ENCODE measurements at regions not wholly inside any gene's neighbourhood (a gene's known extent, or its start where the extent isn't known, plus 50 kb on each side); places are given as distances from the start of the nearest gene placed in this dataset.
"Not testable (repeated sequence)": the region's sequence is repeated elsewhere in the genome, so short reads cannot be mapped to it uniquely, and the experiment has no call there.

DNA sequence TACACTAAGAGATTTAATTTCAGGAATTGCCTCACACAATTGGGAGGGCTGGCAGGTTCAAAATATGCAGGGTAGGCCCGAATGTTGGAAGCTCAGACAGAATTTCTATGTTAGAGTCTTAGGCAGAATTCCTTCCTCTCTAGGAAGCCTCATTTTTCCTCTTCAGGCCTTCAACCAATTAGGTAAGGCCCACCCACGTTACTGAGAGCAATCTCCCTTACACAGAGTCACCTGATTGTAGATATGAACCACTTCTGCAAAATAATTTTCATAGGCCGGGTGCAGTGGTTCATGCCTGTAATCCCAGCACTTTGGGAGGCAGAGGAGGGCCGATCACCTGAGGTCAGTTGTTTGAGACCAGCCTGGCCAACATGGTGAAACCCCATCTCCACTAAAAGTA lies 50.2 kb upstream of the HIVEP1 start:
- no peak overlapping the region for H3K4me3 Mint-ChIP-seq
- H3K9me3 Mint-ChIP-seq, result no peaks in the 10 kb centered on the region
- no peaks in the 10 kb centered on the region for H3K36me3 Mint-ChIP-seq (ENCODE audit: low read depth)
- no peaks in the 10 kb centered on the region for H3K4me1 Mint-ChIP-seq
- no peaks in the 10 kb centered on the region for H3K27me3 Mint-ChIP-seq
- ATAC-seq (no peak), DNase-seq (no peak)
- no peak overlapping the region for H3K27ac Mint-ChIP-seq

DNA sequence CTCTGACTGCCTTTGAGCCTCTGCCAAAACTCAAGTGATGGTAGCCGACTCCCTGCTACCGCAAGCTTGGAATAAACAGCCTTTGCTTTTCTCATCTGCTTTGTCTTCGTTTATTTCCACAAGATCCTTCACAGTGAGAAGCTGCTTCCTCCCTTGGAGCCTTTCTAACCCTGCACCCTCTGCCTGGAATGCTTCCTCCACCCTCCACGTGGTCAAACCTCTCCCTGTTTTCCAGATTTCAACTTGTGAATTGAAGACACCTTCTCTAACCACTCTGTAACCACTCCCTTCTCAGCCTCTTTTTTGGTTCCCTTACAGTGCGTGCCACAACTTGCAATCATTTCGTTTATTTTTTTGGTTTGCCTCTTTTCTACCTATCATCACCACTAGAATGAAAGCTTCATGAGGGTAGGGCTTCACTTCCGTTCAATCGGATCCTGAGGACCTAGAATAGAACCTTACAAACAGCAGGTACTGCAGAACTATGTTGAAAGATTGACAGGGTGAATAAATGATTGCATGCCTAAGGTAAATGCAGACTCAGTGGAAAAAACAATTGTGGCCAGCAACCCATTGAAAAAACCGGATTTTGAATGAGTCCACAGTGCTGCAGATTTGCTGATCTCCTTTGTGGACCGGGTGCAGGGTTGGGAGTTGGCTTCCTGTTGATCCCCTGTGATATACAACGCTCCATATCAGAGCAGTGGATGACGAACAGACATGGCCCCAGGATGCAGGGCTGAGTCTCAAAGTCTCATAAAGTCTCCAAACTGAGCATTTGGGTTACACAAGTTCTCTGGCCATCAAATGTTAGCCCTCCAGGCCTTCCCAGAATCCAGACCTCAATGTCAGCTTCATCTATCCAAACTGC lies 51.0 kb upstream of the HIVEP1 start:
- no peak overlapping the region for H3K4me3 Mint-ChIP-seq
- DNase-seq (no peak), ATAC-seq (no peak)
- H3K27me3 Mint-ChIP-seq, result no peaks in the 10 kb centered on the region
- no peaks in the 10 kb centered on the region for H3K9me3 Mint-ChIP-seq
- H3K27ac Mint-ChIP-seq, result no peak overlapping the region
- H3K36me3 Mint-ChIP-seq (ENCODE audit: low read depth), result no peaks in the 10 kb centered on the region
- no peaks in the 10 kb centered on the region for H3K4me1 Mint-ChIP-seq

DNA sequence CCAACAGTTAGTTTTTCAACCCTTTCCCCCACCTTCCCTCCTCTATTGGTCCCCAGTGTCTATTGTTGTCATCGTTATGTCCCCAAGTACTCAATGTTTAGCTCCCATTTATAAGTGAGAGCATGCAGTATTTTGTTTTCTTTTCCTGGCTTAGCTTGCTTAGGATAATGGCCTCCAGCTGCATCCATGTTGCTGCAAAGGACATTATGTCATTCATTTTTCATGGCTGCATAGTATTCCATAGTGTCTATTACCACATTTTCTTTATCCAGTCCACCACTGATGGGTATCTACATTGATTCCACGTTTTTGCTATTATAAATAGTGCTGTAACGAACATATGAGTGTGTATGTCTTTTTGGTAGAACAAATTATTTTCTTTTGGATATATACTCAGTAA lies 55.3 kb upstream of the HIVEP1 start:
- H3K4me1 Mint-ChIP-seq, result no peaks in the 10 kb centered on the region
- no peak overlapping the region for H3K4me3 Mint-ChIP-seq
- DNase-seq, result no peak
- ATAC-seq, result no peak
- H3K27me3 Mint-ChIP-seq, result no peaks in the 10 kb centered on the region
- H3K36me3 Mint-ChIP-seq (ENCODE audit: low read depth), result no peaks in the 10 kb centered on the region
- no peaks in the 10 kb centered on the region for H3K9me3 Mint-ChIP-seq
- no peak overlapping the region for H3K27ac Mint-ChIP-seq

DNA sequence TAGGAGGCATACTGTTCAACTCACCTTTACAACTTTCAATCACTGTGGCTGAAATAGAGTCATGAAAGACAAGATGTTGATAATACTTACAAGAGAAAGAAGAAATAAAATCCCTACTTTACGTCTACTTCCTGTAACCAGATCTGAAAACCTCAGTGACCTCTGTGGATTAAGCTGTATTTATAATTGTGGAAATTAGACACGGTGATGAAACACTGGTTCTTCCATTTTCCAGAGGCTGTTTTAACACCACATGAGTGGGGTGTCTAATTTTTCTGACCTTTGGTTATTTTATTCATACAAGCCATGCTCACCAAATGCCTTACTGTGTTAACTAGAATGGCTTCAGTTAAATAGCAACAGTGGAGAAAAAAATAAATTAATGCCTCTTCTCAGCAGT lies 58.5 kb upstream of the HIVEP1 start:
- Mint-ChIP-seq H3K9me3 (no peaks in the 10 kb centered on the region), H3K27ac (no peak overlapping the region), H3K4me3 (no peak overlapping the region), H3K36me3 (ENCODE audit: low read depth) (no peaks in the 10 kb centered on the region), H3K27me3 (no peaks in the 10 kb centered on the region), H3K4me1 (no peaks in the 10 kb centered on the region)
- DNase-seq, result no peak
- no peak for ATAC-seq

DNA sequence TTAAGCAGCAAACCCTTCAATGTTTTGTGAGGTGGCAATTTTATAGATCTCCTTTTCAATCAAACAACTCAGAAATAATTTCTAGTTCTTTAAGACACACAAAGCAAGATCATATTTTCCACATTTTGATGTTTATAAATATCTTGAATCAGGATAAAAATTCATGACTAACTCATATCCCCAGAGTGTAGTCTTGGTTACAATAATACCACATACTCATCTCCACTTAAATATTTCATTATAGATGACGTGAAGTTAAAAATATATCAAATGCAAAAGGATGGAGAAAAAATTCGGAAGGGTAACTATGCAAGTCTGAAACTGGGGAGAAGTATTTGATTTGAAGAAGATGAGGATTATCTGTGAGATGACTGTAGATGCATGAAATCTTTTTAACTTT lies 59.8 kb upstream of the HIVEP1 start:
- H3K4me1 Mint-ChIP-seq, result no peaks in the 10 kb centered on the region
- H3K4me3 Mint-ChIP-seq, result no peak overlapping the region
- DNase-seq (no peak), ATAC-seq (no peak)
- no peak overlapping the region for H3K27ac Mint-ChIP-seq
- H3K9me3 Mint-ChIP-seq, result no peaks in the 10 kb centered on the region
- H3K27me3 Mint-ChIP-seq, result no peaks in the 10 kb centered on the region
- no peaks in the 10 kb centered on the region for H3K36me3 Mint-ChIP-seq (ENCODE audit: low read depth)

DNA sequence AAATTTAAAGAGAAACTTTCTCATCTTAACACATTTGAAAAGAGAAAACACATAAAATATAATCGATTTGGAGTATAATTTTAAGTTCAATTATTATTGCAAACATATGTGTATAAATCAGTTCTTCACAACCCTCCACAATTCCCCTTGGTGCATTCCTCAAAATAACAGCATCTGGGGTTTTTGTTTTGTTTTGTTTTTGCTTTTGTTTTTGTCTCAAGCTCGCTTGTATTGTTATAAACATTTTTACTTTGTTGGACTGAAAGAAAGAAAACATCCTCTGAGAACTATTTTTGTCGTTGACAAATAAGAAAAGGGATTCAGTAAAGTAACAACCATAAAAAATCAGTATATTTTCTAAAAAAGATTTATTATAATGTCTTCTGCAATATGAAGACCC lies 60.2 kb upstream of the HIVEP1 start:
- Mint-ChIP-seq H3K4me3 (no peak overlapping the region), H3K27me3 (no peaks in the 10 kb centered on the region)
- no peak for ATAC-seq

DNA sequence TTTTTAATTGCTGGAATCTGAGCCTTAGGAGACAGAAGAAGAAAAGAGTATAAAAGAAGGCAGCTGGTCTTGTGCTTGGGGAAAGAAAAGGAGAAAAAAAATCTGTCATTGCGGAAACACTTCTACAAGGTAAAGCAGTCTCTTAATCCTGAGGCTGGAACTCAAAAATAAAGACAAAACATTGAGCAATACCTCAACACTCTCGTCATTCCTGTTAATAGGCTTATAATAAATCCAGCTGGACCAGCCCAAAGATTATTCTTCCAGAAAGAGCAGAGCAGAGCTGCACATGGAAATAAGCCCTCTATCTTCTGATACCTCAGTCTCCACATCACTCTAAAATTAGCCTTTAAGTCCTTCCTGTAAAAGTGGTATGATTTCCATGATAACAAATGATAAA lies 62.0 kb upstream of the HIVEP1 start:
- no peak for ATAC-seq
- no peak overlapping the region for H3K27ac Mint-ChIP-seq
- H3K36me3 Mint-ChIP-seq (ENCODE audit: low read depth), result no peaks in the 10 kb centered on the region
- H3K27me3 Mint-ChIP-seq, result no peaks in the 10 kb centered on the region
- no peak for DNase-seq
- H3K4me1 Mint-ChIP-seq, result no peaks in the 10 kb centered on the region
- H3K9me3 Mint-ChIP-seq, result no peaks in the 10 kb centered on the region
- H3K4me3 Mint-ChIP-seq, result no peak overlapping the region

More for the DNA sequence above, 60.2 kb upstream of the HIVEP1 start:
- no peak overlapping the region for H3K27ac Mint-ChIP-seq
- no peaks in the 10 kb centered on the region for H3K9me3 Mint-ChIP-seq
- no peaks in the 10 kb centered on the region for H3K36me3 Mint-ChIP-seq (ENCODE audit: low read depth)
- no peak for DNase-seq
- H3K4me1 Mint-ChIP-seq, result no peaks in the 10 kb centered on the region

DNA sequence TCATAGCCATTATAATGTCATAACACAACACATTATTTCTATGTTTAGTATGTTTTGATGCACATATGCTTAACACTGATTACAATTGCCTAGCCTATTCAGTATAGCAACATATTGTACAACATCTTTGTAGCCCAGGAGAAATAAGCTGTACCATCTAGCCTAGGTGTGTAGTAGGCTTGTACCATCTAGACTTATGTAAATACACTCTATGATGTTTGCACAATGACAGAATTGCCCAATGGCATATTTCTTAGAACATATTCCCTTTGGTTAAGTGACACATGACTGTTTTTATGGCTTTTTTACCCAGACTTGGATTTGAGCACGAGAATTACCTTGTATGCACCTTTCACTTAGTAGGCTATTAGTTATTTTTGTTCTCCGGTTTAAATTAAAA lies 64.5 kb upstream of the HIVEP1 start:
- ATAC-seq (no peak), DNase-seq (no peak)
- Mint-ChIP-seq H3K27ac (no peak overlapping the region), H3K9me3 (no peaks in the 10 kb centered on the region), H3K4me3 (no peak overlapping the region), H3K27me3 (no peaks in the 10 kb centered on the region), H3K36me3 (ENCODE audit: low read depth) (no peaks in the 10 kb centered on the region), H3K4me1 (no peaks in the 10 kb centered on the region)

DNA sequence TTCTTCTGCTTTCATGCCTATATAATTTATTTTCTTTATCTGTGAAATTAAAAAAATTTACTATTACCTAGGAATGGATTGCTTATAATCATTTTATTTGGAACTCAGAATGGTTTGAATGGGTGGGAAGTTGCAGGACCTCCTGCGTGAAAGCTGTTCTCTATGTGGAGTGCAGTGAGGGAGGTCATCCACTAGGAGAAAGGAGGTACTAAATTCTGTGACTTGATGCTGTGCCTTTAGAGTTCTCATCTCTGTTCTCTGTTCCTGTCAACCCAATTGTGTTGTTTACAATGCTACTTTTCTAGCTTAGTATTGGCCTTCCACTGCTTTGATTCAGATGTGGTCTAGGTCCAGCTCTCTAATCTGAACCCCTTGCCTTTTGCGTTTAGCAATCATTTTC lies 65.0 kb upstream of the HIVEP1 start:
- Mint-ChIP-seq H3K27me3 (no peaks in the 10 kb centered on the region), H3K9me3 (no peaks in the 10 kb centered on the region), H3K4me3 (no peak overlapping the region), H3K36me3 (ENCODE audit: low read depth) (no peaks in the 10 kb centered on the region), H3K27ac (no peak overlapping the region), H3K4me1 (no peaks in the 10 kb centered on the region)
- ATAC-seq, result no peak
- DNase-seq, result no peak

DNA sequence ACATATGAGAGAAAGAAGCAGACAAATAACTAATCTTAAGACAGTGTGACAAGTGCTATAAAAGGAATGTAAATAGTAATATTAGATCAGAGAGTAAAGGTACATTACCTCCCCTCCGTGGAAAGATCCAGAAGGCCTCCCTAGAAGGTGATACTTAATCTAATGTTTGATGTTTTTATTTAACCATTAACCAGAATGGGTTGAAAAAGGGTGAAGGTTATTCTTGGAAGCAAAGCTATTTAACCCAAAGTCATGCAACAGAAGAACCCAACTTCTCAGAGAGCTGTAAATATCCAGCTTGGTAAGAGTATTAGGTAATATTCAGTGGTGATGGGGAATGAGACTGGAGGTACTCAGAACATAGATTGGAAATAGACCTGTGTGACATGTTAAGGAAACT lies 68.0 kb upstream of the HIVEP1 start:
- DNase-seq, result no peak
- H3K27me3 Mint-ChIP-seq, result no peaks in the 10 kb centered on the region
- ATAC-seq, result no peak
- H3K4me3 Mint-ChIP-seq, result no peak overlapping the region
- H3K4me1 Mint-ChIP-seq, result no peaks in the 10 kb centered on the region
- no peaks in the 10 kb centered on the region for H3K36me3 Mint-ChIP-seq (ENCODE audit: low read depth)
- no peaks in the 10 kb centered on the region for H3K9me3 Mint-ChIP-seq
- no peak overlapping the region for H3K27ac Mint-ChIP-seq

DNA sequence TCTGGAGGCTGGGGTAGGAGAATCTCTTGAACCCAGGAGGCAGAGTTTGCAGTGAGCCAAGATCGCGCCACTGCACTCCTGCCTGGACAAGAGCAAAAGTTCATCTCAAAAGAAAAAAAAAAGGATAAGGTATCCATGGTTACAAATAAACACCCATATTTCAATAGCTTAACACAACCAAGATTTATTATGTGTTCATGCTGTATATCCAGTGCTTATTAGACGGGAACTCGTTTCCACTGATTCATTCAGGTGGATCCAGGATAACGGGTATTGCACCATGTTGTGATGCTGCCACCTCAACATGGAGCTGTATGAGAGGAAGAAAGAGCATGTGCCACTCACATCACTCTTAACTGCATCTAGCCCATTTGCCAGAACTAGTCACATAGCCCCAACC lies 69.1 kb upstream of the HIVEP1 start:
- Mint-ChIP-seq H3K27me3 (no peaks in the 10 kb centered on the region), H3K9me3 (no peaks in the 10 kb centered on the region), H3K36me3 (ENCODE audit: low read depth) (no peaks in the 10 kb centered on the region), H3K27ac (no peak overlapping the region), H3K4me3 (no peak overlapping the region), H3K4me1 (no peaks in the 10 kb centered on the region)
- DNase-seq (no peak), ATAC-seq (no peak)

DNA sequence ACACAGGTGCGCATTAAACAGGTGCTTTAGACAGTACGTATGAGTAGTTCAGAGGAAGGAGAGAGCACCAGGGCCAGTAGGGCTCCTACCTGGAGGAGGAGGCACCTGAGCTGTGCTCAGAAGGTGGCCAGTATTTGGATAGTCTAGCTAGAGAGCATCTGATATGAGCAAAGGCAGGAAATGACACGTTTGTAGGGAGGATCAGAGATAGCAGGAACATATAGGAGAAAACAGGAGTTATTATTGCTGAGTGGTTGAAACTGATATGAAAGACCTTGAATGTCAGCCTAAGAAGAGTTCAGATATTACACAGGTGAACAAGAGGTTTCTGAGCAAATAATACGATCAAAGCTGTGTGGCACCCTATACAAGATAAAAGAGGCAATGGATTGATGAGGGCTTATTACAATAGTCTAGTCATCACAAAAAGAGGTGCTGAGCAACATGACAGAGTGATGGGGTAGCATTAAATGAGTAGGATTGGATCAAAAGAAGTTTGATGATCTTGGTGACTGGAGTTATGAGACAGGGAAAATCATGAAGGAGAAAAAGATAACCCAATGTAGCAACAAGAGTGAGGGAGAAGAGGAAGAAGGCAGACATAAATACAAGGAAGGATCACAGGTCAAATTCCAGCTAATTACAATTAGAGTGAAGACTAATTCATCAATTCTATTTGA lies 69.8 kb upstream of the HIVEP1 start:
- Mint-ChIP-seq H3K9me3 (no peaks in the 10 kb centered on the region), H3K27ac (no peak overlapping the region), H3K4me3 (no peak overlapping the region), H3K27me3 (no peaks in the 10 kb centered on the region), H3K4me1 (no peaks in the 10 kb centered on the region), H3K36me3 (ENCODE audit: low read depth) (no peaks in the 10 kb centered on the region)
- ATAC-seq, result no peak
- DNase-seq, result no peak

DNA sequence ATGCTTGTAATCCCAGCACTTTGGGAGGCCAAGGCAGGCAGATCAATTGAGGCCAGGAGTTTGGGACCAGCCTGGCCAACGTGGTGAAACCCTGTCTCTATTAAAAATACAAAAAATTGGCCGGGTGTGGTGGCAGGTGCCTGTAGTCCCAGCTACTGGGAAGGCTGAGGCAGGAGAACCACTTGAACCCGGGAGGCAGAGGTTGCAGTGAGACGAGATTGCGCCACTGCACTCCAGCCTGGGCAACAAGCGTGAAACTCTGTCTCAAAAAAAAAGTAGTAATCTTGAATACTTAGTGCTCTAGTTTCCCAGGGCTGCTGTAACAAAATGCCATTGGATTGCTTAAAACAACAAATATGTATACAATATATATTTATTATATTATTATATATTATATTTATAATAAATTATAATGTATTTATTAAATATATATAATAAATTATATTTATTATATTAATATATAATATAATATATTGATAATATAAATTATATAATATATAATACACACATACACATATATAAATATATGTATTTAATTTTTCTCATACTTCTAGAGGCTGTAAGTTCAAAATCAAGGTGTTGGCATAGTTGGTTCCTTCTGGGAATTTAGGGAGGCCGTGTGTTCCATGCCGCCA lies 71.5 kb upstream of the HIVEP1 start:
- H3K4me1 Mint-ChIP-seq; H3K36me3 Mint-ChIP-seq (ENCODE audit: low read depth); ATAC-seq; H3K27ac Mint-ChIP-seq; DNase-seq; H3K27me3 Mint-ChIP-seq; H3K4me3 Mint-ChIP-seq; H3K9me3 Mint-ChIP-seq: not testable (repeated sequence)

DNA sequence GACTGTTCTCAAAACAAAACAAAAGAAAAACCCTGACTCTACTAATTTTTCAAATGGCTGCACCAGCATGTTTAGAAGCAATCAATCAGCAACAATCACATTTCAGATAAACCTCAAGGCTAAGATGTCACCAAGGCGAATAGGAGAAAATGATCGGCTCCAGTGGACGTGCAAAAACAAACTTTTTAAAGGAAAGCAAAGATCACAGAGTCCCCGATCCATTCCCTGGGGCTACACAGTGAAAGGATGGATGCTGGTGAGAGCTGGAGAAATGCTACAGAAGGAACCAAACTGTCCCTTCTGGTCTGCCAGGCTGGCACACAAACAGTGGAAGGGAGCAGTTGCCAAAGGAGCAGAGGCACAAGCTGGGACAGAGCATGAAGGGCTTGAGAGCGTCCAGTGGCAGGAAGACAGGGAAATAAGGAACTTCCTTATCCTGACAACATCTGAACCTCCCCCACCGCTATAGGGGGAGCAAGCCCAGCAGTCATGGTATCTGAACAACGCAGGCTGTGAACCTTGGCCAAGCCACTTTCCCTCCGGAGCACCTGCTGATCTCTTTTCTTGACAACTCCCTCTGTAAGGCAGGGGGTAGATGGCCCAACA lies 73.7 kb upstream of the HIVEP1 start:
- peaks cover 4% of the 10 kb centered on the region for H3K9me3 Mint-ChIP-seq
- no peak overlapping the region for H3K4me3 Mint-ChIP-seq
- H3K4me1 Mint-ChIP-seq, result no peaks in the 10 kb centered on the region
- H3K27me3 Mint-ChIP-seq, result no peaks in the 10 kb centered on the region
- no peaks in the 10 kb centered on the region for H3K36me3 Mint-ChIP-seq (ENCODE audit: low read depth)
- no peak for DNase-seq
- ATAC-seq, result no peak
- no peak overlapping the region for H3K27ac Mint-ChIP-seq

DNA sequence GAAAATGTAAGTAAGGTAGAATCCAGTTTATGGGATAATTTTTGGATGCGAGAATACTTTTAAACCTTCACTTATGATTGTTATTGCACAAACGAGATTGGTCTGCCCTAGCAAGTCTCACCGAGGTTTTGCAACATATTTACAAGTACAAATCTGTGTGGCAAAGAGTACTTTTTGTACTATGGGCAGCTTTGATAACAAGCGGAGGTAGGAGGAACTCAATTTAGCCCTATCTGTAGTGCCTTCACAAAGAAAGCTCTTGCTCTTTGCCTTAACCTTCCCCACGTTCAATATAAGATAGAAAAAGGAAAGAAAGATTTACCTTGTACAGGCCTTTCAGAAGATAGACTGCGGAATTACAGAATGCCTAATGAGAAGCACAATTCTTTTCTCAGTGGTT lies 77.5 kb upstream of the HIVEP1 start:
- Mint-ChIP-seq H3K27ac (no peak overlapping the region), H3K27me3 (no peaks in the 10 kb centered on the region), H3K4me3 (no peak overlapping the region), H3K9me3 (peaks cover 4% of the 10 kb centered on the region), H3K4me1 (peaks cover 4% of the 10 kb centered on the region), H3K36me3 (ENCODE audit: low read depth) (no peaks in the 10 kb centered on the region)
- DNase-seq, result no peak
- ATAC-seq, result no peak
